Esophagus (tissue), 2 donors: ENCODE measurements at regions not wholly inside any gene's neighbourhood (a gene's known extent, or its start where the extent isn't known, plus 50 kb on each side); places are given as distances from the start of the nearest gene placed in this dataset.

Experiments
- H3K27ac ChIP-seq, 2 donors: one replicate each; pipeline ENCODE4 v1.5.1; 2013; ENCODE audit warnings: low read depth in 2 of 2, mild to moderate bottlenecking in 2 of 2, inconsistent platforms in 1 of 2, low read length in 1 of 2, moderate library complexity in 1 of 2
- H3K27me3 ChIP-seq, 2 donors: one replicate each; pipeline ENCODE4 v1.6.1; 2013; ENCODE audit warnings: low read length in 2 of 2, control low read depth in 1 of 2, mild to moderate bottlenecking in 1 of 2; ENCODE audit not compliant: insufficient read depth in 2 of 2, control insufficient read depth in 1 of 2
- H3K36me3 ChIP-seq, 2 donors: one replicate each; pipeline ENCODE4 v1.6.1; 2013; ENCODE audit warnings: low read length in 1 of 2; ENCODE audit not compliant: control insufficient read depth in 2 of 2, insufficient read depth in 2 of 2
- H3K4me1 ChIP-seq, 2 donors: one replicate each; pipeline ENCODE4 v1.6.1; 2013; ENCODE audit warnings: low read length in 1 of 2; ENCODE audit not compliant: control insufficient read depth in 2 of 2, insufficient read depth in 2 of 2
- H3K4me3 ChIP-seq, 2 donors: one replicate each; pipeline ENCODE4 v1.5.1; 2013; ENCODE audit warnings: low read length in 2 of 2, mild to moderate bottlenecking in 2 of 2, low read depth in 1 of 2, moderate library complexity in 1 of 2
- H3K9me3 ChIP-seq, 2 donors: one replicate each; pipeline ENCODE4 v1.6.1; 2013; ENCODE audit warnings: mild to moderate bottlenecking in 2 of 2, low read depth in 1 of 2, low read length in 1 of 2, moderate library complexity in 1 of 2; ENCODE audit not compliant: control insufficient read depth in 2 of 2, insufficient read depth in 1 of 2
- WGBS, 2 donors: extraction: QIAGEN DNeasy Blood & Tissue Kit; methylation state at CpG; one replicate each; pipeline ENCODE4 v1.1.7; 2013; 5-methylcytosine and 5-hydroxymethylcytosine counted together
- donor health status: healthy with polysubstance abuse.
- donor health status: Bipolar disorder and iron deficiency.

DNA sequence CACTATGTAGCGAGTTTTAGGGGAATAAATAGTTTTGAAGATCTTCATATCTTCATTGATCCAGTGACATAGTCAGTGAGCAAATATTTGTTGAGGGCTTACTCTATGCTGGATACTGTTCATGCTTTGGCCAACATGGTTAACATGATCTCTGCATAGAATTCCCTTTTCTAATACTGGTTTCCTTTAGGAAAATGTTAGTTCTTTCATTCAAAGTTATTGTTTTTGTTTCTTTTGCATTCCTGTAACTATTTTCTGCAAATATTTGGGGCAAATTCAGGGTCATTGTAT, 226.5 kb downstream of the C12orf50 start:
- no peaks in the 10 kb centered on the region for H3K27me3 ChIP-seq
- H3K9me3 ChIP-seq, result no peaks in the 10 kb centered on the region
- H3K27ac ChIP-seq, result no peak overlapping the region
- H3K36me3 ChIP-seq, result no peaks in the 10 kb centered on the region
- 80 to 81% methylated on average over 1 of the region's 1 CpG for WGBS, 2 donors
- no peak overlapping the region for H3K4me3 ChIP-seq
- no peaks in the 10 kb centered on the region for H3K4me1 ChIP-seq

DNA sequence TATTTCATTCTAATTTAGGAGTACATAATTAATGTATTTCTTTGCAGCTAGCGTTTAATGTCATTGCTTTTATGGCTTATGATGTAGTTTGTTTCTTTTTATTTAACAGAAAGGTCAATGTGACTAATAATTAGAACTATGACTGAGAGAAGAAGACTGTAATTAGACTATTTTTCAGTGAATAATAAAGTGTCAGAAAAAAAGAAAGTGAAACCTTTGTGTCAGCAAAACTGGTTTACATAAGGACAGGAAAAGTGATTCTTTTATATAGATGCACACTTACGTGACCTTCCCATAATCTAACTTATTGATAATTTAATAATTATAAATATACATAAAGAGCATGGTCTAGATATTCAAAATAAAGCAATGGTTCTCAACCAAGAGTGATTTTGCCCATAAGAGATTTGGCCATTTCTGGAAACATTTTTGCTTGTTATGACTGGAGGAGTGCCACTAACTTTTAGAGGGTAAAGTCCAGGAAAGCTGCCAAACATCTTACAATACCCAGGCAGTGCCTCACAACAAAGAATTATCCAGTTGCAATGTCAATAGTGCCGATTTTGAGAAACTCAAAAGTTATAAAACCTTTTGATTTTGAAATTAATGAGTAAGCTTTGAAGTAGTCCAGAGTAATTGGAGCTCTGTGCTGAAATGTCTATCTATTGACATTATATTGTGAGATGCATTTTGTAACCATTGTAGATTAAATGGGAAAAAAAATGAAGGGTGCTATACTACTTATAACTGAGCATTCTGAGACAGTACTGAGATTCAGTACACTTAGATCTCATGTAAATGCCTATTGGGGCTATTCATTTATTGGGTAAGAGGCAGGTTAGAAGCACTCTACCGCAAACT, 227.1 kb downstream of the C12orf50 start:
- Histone ChIP-seq H3K4me1 (no peaks in the 10 kb centered on the region), H3K4me3 (no peak overlapping the region), H3K27me3 (no peaks in the 10 kb centered on the region), H3K36me3 (no peaks in the 10 kb centered on the region), H3K9me3 (no peaks in the 10 kb centered on the region), H3K27ac (no peak overlapping the region)
- 39 to 43% methylated on average over 4 of the region's 4 CpGs for WGBS, 2 donors

DNA sequence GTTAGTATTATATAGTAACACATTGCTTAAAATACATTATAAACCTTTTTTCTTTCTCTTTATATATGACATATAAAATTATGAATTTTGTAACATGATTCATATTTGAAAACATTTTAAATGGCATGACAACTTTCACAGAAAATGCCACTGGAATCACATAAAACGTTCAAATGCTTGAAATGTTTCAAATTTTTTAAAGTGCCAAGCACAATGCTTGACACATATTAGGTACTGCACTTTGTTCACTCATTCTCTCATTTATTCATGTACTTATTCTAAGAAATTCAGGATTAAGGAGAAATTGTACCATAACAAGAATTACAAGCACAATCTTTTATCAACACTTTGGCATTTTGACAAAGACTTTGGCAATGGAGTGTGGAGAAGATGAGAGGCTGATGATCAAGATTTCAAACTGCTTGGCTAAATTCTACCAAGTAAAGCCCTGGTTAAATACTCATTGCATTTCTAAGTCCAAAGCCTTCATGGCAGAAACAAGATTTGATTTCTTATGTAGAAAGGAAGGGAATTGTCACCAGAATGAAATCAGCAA, 232.2 kb downstream of the C12orf50 start:
- H3K4me1 ChIP-seq, result no peaks in the 10 kb centered on the region
- H3K4me3 ChIP-seq, result no peak overlapping the region
- H3K36me3 ChIP-seq, result no peaks in the 10 kb centered on the region
- 28 to 31% methylated on average over 1 of the region's 1 CpG for WGBS, 2 donors
- no peak overlapping the region for H3K27ac ChIP-seq
- no peaks in the 10 kb centered on the region for H3K9me3 ChIP-seq
- H3K27me3 ChIP-seq, result no peaks in the 10 kb centered on the region

DNA sequence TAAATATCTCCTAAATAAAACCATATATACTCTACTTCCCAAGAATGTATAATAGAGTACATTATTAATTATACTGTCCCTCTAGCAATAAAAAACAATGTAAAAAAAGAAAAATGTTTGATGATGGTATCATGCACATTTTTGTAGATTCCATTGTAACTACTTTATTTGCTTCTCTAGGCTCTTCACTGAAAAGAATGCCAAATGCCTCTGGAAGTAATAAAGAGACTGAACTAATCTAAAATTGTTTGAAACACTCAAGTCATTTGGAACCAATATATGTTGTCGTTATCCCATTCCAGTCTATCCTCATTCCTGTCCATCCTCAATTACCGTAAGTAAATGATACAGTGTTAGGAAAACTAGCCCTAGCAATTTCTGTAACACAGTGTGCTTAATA, 233.6 kb downstream of the C12orf50 start:
- no peaks in the 10 kb centered on the region for H3K9me3 ChIP-seq
- WGBS, 2 donors, result 57 to 77% methylated on average over 2 of the region's 2 CpGs
- no peak overlapping the region for H3K4me3 ChIP-seq
- H3K27me3 ChIP-seq, result no peaks in the 10 kb centered on the region
- H3K27ac ChIP-seq, result no peak overlapping the region
- H3K4me1 ChIP-seq, result no peaks in the 10 kb centered on the region
- no peaks in the 10 kb centered on the region for H3K36me3 ChIP-seq

DNA sequence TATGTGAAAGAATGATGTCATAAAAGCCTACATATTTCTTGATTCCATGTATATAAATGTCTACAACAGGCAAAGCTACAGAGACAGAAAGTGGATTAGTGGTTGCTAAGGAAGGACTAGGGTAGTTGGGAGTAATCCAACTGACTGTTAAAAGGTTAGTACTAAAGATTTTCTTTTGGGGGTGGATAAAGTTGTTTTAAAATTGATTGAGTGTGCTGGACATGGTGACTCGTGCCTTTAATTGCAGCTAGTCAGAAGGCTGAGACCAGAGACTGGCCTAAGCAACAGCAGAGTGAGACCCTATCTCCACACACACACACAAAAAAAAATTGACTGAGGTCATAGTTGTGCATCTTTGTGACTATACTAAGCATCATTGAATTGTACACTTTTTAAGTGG, 234.3 kb downstream of the C12orf50 start:
- H3K27me3 ChIP-seq, result no peaks in the 10 kb centered on the region
- 57 to 63% methylated on average over 1 of the region's 1 CpG for WGBS, 2 donors

DNA sequence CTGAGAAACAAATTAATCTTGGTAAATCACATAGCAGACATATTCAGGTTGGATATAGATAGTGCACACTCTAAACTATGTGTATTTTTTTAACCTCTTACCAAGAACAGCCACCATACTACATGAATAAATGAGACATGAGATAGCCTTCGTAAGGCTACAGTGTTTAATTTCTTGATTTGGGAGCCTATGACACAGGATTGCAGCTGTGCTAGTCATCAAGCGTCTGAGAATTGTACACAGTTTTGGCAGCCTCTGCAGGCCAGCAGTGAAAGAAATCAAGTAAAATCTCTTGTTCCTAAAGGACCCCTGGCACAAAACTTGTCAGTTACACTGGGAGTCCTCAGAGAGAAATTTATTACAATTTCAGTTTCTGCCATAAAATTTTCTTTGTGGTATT, 236.1 kb downstream of the C12orf50 start:
- no peaks in the 10 kb centered on the region for H3K27me3 ChIP-seq
- H3K4me3 ChIP-seq, result no peak overlapping the region
- H3K4me1 ChIP-seq, result no peaks in the 10 kb centered on the region
- H3K27ac ChIP-seq, result no peak overlapping the region
- no peaks in the 10 kb centered on the region for H3K36me3 ChIP-seq
- H3K9me3 ChIP-seq, result no peaks in the 10 kb centered on the region
- 58 to 64% methylated on average over 2 of the region's 2 CpGs for WGBS, 2 donors

More for the DNA sequence above, 234.3 kb downstream of the C12orf50 start:
- no peaks in the 10 kb centered on the region for H3K4me1 ChIP-seq
- no peaks in the 10 kb centered on the region for H3K9me3 ChIP-seq
- H3K27ac ChIP-seq, result no peak overlapping the region
- H3K4me3 ChIP-seq, result no peak overlapping the region
- H3K36me3 ChIP-seq, result no peaks in the 10 kb centered on the region

DNA sequence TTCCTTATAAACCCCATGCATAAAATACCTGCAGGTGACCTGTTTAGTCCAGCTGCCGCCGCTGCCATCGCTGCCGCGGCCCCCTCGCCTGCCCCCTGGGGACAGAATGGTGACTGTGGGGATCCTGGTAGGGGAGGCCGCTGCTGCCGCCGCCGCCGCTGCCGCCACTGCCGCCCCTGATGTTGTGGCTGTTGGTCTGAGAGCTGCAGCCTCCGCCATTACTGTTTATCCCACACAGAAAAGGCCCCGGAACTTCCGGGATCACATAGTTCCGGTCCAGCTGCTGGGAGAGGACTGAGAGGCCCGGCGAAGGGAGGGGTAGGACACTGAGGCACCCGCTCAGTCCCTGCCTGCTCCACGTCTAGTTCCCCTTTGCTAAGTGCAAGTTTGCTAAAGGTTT, 244.9 kb downstream of the C12orf50 start:
- no peaks in the 10 kb centered on the region for H3K36me3 ChIP-seq
- H3K27ac ChIP-seq, result no peak overlapping the region
- no peak overlapping the region for H3K4me3 ChIP-seq
- no peaks in the 10 kb centered on the region for H3K4me1 ChIP-seq
- H3K9me3 ChIP-seq, result no peaks in the 10 kb centered on the region
- no peaks in the 10 kb centered on the region for H3K27me3 ChIP-seq
- WGBS, 2 donors, result 93 to 98% methylated on average over 20 to 21 of the region's 21 CpGs

DNA sequence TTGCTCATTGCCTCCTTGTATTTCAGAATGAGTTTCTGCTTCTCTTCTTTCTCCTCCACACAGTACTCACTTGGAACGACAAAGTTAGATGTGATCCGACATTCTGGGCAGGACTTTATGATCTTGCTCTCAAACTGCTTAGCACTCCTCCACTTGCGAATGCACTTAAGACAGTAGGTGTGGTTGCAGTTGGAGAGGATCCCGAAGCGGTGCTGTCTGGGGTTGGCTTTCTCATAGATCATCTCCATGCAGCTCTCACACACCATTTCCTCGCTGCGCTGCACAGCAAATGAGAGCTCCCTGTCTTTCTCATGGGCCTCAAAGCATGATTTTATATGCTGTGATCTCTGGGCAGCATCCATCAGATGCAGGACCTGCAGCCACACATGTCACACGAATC, 245.7 kb downstream of the C12orf50 start:
- no peak overlapping the region for H3K27ac ChIP-seq
- 88 to 92% methylated on average over 8 of the region's 8 CpGs for WGBS, 2 donors
- H3K36me3 ChIP-seq, result no peaks in the 10 kb centered on the region
- no peaks in the 10 kb centered on the region for H3K27me3 ChIP-seq
- H3K4me3 ChIP-seq, result no peak overlapping the region
- no peaks in the 10 kb centered on the region for H3K9me3 ChIP-seq
- H3K4me1 ChIP-seq, result no peaks in the 10 kb centered on the region

DNA sequence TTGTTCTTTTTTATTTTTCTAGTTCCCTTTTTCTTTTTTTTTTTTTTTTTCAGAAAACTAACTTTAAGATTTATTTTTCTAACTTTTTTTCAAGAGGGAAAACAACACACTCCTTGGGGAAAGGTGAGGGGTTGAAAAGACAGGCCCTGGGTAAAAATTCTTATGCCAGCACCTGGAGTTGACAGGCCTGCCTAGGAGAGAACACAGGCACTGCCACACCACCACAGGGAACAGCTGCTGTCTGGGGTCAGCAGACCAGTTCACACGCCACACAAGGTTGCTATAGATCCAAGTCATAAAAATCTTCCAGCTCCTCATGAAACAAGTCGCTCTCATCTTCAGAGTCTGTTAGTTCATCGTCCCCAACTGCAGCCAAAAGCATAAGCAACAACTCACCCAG, 246.4 kb downstream of the C12orf50 start:
- WGBS, 2 donors, result 86 to 88% methylated on average over 3 of the region's 3 CpGs
- no peaks in the 10 kb centered on the region for H3K36me3 ChIP-seq

DNA sequence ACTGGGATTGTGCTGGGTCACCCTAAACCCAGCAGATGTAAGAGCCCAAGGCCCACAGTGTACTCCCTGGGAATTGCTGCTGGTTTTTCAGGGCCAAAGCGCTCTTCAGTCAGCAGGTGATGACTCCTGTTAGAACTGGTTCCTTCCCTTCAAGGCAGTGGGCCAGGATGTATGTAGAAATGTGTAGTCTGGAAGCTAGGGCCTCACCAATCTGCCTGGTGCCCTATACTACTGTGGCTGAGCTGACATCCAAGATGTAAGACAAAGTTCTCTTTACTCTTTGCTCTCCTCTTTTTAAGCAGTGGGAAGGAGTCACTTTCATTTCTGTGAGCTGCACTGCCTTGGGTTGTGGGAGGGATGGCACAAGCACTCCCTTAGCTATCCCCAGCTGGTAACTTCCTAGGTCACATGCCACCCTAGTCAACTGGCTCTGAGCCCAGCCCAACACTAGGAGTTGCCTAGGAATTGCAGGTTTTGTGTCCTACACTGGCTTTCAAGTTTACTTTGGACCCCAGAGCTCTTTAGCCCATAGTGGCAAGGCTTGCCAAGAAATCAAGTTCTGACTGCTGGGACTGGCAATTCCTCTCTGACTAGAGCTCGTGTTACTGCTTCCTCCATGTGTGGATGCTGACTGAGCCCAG, 249.2 kb downstream of the C12orf50 start:
- H3K27ac ChIP-seq, result no peak overlapping the region
- H3K4me1 ChIP-seq, result no peaks in the 10 kb centered on the region
- H3K36me3 ChIP-seq, result no peaks in the 10 kb centered on the region
- no peak overlapping the region for H3K4me3 ChIP-seq
- H3K9me3 ChIP-seq, result no peaks in the 10 kb centered on the region
- no peaks in the 10 kb centered on the region for H3K27me3 ChIP-seq
- 64 to 70% methylated on average over 2 of the region's 2 CpGs for WGBS, 2 donors

More for the DNA sequence above, 246.4 kb downstream of the C12orf50 start:
- H3K27me3 ChIP-seq, result no peaks in the 10 kb centered on the region
- H3K4me3 ChIP-seq, result no peak overlapping the region
- H3K4me1 ChIP-seq, result no peaks in the 10 kb centered on the region
- H3K27ac ChIP-seq, result no peak overlapping the region
- H3K9me3 ChIP-seq, result no peaks in the 10 kb centered on the region
